IMR-90 (cell line): ENCODE measurements at regions not wholly inside any gene's neighbourhood (a gene's known extent, or its start where the extent isn't known, plus 50 kb on each side); places are given as distances from the start of the nearest gene placed in this dataset.

Experiments
- BHLHE40 ChIP-seq: fragments of 150-350 bp; IDR thresholded peaks from 2 replicates; pipeline ENCODE4 v1.6.1; 2016; ENCODE audit warnings: mild to moderate bottlenecking, low read depth, low read length
- CTCF ChIP-seq: conservative IDR thresholded peaks from 2 replicates; pipeline ENCODE4 v1.5.1; 2012; ENCODE audit warnings: mild to moderate bottlenecking, low read depth, low read length, improper control_type of control experiment
- MXI1 ChIP-seq: IDR thresholded peaks from 2 replicates; pipeline ENCODE4 v1.6.1; 2012; ENCODE audit warnings: low read depth, mild to moderate bottlenecking, low read length, moderate library complexity, borderline replicate concordance
- POLR2A ChIP-seq: IDR thresholded peaks from 2 replicates; pipeline ENCODE4 v1.6.1; 2012; ENCODE audit warnings: mild to moderate bottlenecking, low read depth, low read length
- RAD21 ChIP-seq: IDR thresholded peaks from 2 replicates; pipeline ENCODE4 v1.6.1; 2012; ENCODE audit warnings: low read length, improper control_type of control experiment
- USF2 ChIP-seq: fragments of 150-350 bp; IDR thresholded peaks from 2 replicates; pipeline ENCODE4 v1.6.1; 2017; ENCODE audit warnings: mild to moderate bottlenecking, antibody characterized with exemption, low read length, low read depth

GRCh38 chr1:30627206-30627605, 96.2 kb downstream of the MATN1 start:
- TF ChIP-seq USF2 (no peak), POLR2A (no peak), BHLHE40 (no peak), RAD21 (no peak), CTCF (no peak), MXI1 (no peak)
